Activated CD4-positive, alpha-beta T cell treated with anti-CD3 and anti-CD28 coated beads, Interleukin-2, amount 10 ng/mL, durations not matched to agents 7 days and 5 days (primary cell): ENCODE measurements at regions not wholly inside any gene's neighbourhood (a gene's known extent, or its start where the extent isn't known, plus 50 kb on each side); places are given as distances from the start of the nearest gene placed in this dataset.
"Not testable (repeated sequence)": the region's sequence is repeated elsewhere in the genome, so short reads cannot be mapped to it uniquely, and the experiment has no call there.

Experiments
- CTCF ChIA-PET: fragments of 350-600 bp; sonication (Branson Sonifier 250); formaldehyde crosslinking; loops from one replicate; lab custom pipeline; 2021; ENCODE audit warnings: antibody characterized with exemption; lab: Charles Lee
- POLR2A ChIA-PET: fragments of 350-600 bp; sonication (Branson Sonifier 250); formaldehyde crosslinking; loops from one replicate; lab custom pipeline; 2021; ENCODE audit warnings: antibody characterized with exemption; lab: Charles Lee
- DNase-seq: peaks from one replicate; pipeline ENCODE4 v3.0.0-alpha.2; 2020
- H3K27ac Mint-ChIP-seq: one replicate; pipeline ENCODE4 v1.8.0; 2021; ENCODE audit warnings: mild to moderate bottlenecking, moderate library complexity, mixed read lengths
- H3K27me3 Mint-ChIP-seq: one replicate; pipeline ENCODE4 v1.8.0; 2021; ENCODE audit warnings: mixed read lengths
- H3K36me3 Mint-ChIP-seq: one replicate; pipeline ENCODE4 v1.8.0; 2021; ENCODE audit warnings: low read depth, mixed read lengths
- H3K4me1 Mint-ChIP-seq: one replicate; pipeline ENCODE4 v1.8.0; 2021; ENCODE audit warnings: mixed read lengths
- H3K4me3 Mint-ChIP-seq: one replicate; pipeline ENCODE4 v1.8.0; 2021; ENCODE audit warnings: mild to moderate bottlenecking, moderate library complexity, mixed read lengths
- H3K9me3 Mint-ChIP-seq: one replicate; pipeline ENCODE4 v1.8.0; 2021; ENCODE audit warnings: mixed read lengths

DNA sequence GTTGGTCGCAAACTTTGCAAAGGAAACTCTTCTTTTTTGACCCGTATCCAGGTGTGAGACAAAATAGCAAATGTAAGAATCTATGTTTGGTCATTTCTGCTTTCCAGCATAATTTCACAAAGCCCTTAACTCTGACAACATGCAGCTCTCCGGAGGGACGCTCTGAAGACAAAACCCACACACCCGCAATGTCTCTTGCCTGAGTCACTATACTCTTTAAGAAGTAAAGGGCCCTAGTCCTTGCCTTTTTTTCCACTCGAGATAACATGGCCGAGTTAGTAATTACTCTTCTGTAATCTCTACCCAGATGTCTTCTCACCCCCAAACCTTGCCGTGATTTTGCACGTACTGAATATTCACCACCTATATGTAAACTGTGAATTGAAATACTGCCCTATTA, 115.7 kb upstream of the ADAMTS9 start:
- Mint-ChIP-seq H3K4me3 (no peak overlapping the region), H3K27ac (no peak overlapping the region), H3K36me3 (no peaks in the 10 kb centered on the region), H3K27me3 (no peaks in the 10 kb centered on the region), H3K4me1 (no peaks in the 10 kb centered on the region), H3K9me3 (no peaks in the 10 kb centered on the region)
- POLR2A ChIA-PET, result no interaction called here
- no peak for DNase-seq
- CTCF ChIA-PET, result interaction anchor here (1.0 kb wide), 1 partner anchor 635 kb away, joined by 3 read pairs; no protein-coding TSS in a partner anchor

DNA sequence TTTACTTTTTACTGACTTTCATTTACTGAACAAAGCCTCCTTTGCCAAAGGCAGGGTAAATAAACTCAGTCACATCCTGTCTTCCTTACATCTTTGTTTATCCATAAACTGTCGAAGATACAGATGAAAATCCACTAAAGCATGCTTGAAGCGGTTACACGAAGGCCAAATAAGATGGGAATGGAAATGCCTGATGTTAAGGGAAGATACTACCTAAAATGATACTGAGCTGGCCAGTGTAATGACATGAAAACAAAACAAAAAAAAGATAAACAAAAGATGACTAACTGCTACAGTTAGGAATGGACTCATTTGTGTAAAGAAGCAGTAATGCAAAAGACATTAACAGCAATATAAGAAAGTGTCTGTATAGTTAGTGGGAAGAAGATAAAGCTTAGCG, 114.7 kb upstream of the ADAMTS9 start:
- no peaks in the 10 kb centered on the region for H3K9me3 Mint-ChIP-seq
- no peaks in the 10 kb centered on the region for H3K4me1 Mint-ChIP-seq
- H3K4me3 Mint-ChIP-seq, result no peak overlapping the region
- no peaks in the 10 kb centered on the region for H3K27me3 Mint-ChIP-seq
- no peak overlapping the region for H3K27ac Mint-ChIP-seq
- ChIA-PET CTCF (no interaction called here), POLR2A (no interaction called here)
- no peak for DNase-seq
- H3K36me3 Mint-ChIP-seq, result no peaks in the 10 kb centered on the region

DNA sequence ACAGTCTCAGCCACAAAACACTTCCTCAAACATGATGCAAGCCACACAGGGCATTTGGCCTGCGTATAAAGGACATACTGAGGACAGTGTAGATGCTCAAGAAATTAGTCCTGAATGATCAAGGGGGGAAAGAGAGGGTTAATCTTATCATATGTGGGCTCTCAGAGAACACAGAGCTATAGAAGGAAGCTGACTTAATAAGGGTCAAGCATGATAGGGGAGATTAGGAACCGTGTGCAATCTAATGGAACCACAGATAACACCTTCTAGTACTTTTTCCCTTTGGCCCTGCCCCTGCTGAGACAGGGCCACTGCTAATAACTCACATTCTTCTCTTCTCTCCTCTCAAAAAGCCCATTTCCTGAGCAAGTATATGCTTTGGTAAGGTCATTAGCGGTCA, 114.1 kb upstream of the ADAMTS9 start:
- DNase-seq, result no peak
- H3K9me3 Mint-ChIP-seq, result no peaks in the 10 kb centered on the region
- ChIA-PET CTCF (interaction anchor here (0.6 kb wide), 1 partner anchor 69 kb away, joined by 3 read pairs; no protein-coding TSS in a partner anchor), POLR2A (no interaction called here)
- no peaks in the 10 kb centered on the region for H3K27me3 Mint-ChIP-seq
- H3K4me1 Mint-ChIP-seq, result no peaks in the 10 kb centered on the region
- H3K4me3 Mint-ChIP-seq, result no peak overlapping the region
- no peak overlapping the region for H3K27ac Mint-ChIP-seq
- no peaks in the 10 kb centered on the region for H3K36me3 Mint-ChIP-seq

DNA sequence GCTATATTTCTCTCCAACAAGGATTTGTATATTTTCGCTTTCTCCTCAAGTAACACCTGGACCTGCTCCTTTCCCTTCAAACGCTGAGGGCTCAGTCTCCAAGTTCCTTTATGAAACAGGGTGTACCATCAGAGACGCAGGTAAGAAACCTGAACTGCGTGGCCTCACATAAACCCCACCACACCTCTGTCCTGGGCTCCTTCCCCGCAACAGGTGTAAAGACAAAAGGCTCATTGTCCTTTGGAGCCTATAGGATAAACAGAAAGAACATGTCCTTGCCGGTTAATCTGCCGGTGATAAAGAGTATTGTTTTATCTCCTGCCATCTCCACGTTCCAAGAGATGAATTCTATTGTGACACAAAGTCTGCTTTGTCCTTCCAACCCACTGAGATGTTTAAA, 111.8 kb upstream of the ADAMTS9 start:
- H3K27ac Mint-ChIP-seq, result no peak overlapping the region
- H3K27me3 Mint-ChIP-seq, result no peaks in the 10 kb centered on the region
- ChIA-PET POLR2A (no interaction called here), CTCF (no interaction called here)
- H3K4me3 Mint-ChIP-seq, result no peak overlapping the region
- H3K9me3 Mint-ChIP-seq, result no peaks in the 10 kb centered on the region
- no peaks in the 10 kb centered on the region for H3K4me1 Mint-ChIP-seq
- no peak for DNase-seq
- H3K36me3 Mint-ChIP-seq, result no peaks in the 10 kb centered on the region

DNA sequence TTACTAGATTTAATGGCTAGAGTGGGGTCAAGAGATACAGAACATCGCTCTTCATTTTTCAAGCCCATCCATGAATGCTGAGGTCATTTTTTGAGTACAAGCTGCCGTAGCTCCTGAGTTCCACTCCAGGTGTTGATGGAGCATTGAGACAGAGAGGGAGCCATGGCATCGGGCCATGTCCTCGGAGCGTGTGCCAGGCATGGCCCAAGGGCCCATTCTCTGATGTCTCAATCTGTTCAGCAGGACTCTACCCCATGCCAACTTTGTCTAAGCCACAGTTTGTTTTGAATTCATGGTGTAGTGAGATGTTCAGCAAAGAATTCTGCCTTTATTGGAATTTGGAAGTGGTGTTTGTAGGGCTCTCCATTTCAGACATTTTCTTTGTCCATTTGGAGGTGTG, 110.5 kb upstream of the ADAMTS9 start:
- Mint-ChIP-seq H3K36me3 (no peaks in the 10 kb centered on the region), H3K4me1 (no peaks in the 10 kb centered on the region), H3K4me3 (no peak overlapping the region), H3K27ac (no peak overlapping the region), H3K27me3 (no peaks in the 10 kb centered on the region), H3K9me3 (no peaks in the 10 kb centered on the region)
- POLR2A ChIA-PET, result no interaction called here
- DNase-seq, result no peak
- CTCF ChIA-PET, result no interaction called here

DNA sequence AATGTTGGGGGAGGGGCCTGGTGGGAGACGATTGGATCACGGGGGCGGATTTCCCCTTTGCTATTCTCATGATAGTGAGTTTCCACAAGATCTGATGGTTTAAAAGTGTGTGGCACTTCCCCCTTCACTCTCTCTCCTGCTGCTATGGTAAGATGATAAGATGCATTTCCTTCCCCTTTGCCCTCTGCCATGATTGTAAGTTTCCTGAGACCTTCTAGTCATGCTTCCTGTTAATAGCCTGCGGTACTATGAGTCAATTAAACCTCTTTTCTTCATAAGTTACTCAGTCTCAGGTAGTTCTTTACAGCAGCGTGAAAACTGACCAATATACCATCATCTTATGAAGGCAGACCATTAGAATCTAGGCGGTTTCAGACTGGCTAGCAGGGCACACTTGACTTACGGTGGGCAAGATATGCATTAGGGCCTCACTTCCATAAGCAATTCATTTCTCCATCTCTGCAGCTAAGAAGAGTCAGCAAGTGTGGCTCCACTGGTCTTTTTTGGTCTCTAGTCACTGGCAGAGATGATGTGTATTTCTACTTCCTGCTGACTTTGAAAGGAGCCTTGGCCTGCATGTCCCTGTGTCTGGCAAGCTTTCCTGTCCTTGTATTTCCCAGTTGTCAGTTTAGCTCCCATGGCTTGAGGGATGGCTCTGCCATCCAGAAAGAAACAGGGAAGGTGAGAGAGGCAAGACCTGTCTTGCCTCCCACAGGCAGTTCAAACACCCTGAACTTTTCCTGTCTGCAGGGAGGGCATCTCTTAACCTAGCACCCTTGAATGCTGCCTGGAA, 109.0 kb upstream of the ADAMTS9 start:
- Mint-ChIP-seq H3K4me1 (no peaks in the 10 kb centered on the region), H3K27ac (no peak overlapping the region), H3K36me3 (no peaks in the 10 kb centered on the region), H3K27me3 (no peaks in the 10 kb centered on the region), H3K9me3 (peaks cover 4% of the 10 kb centered on the region), H3K4me3 (no peak overlapping the region)
- no peak for DNase-seq
- ChIA-PET POLR2A (no interaction called here), CTCF (no interaction called here)

DNA sequence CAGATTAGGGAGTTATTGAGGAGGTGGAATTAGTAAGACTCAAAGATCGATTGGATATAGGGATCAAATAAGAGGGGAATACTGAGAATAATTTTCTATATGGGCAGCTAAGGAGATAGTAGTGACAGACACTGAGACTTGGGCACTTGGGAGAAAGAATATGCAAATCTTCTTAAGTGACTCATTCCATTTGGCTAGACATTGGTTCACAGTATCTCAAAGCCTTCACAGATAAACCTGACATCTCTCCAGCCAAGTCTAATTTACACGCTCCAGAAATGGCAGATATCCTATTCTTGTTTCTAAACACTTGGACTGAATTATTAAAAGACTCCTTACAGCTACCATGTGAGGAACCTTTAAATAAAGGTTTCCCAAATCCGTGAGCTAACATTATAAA, 104.6 kb upstream of the ADAMTS9 start:
- CTCF ChIA-PET, result no interaction called here
- peaks cover 7% of the 10 kb centered on the region for H3K9me3 Mint-ChIP-seq
- no peak for DNase-seq
- POLR2A ChIA-PET, result no interaction called here
- H3K27me3 Mint-ChIP-seq, result no peaks in the 10 kb centered on the region
- H3K4me3 Mint-ChIP-seq, result no peak overlapping the region
- no peaks in the 10 kb centered on the region for H3K4me1 Mint-ChIP-seq
- no peak overlapping the region for H3K27ac Mint-ChIP-seq
- no peaks in the 10 kb centered on the region for H3K36me3 Mint-ChIP-seq

DNA sequence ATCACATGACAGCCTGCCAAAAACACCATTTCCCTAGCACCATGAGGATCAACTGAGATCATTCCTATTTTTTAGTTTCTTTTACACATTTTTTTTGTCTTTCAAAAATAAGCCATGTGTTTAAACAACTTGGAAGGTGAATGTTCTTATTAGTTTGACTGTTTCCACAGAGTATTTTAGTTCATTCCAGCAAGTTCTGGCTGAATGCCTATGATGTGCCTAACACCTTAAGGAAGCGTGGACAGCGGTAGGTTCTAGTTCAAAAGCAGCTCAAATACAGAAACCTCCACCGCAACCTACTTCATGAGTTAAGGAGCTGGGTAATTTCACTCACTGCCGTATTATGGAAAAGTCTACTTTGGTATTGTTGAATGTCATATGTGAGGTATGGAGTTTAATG, 101.3 kb upstream of the ADAMTS9 start:
- Mint-ChIP-seq H3K27me3 (no peaks in the 10 kb centered on the region), H3K27ac (no peak overlapping the region), H3K4me1 (no peaks in the 10 kb centered on the region), H3K4me3 (no peak overlapping the region), H3K36me3 (no peaks in the 10 kb centered on the region), H3K9me3 (peaks cover 8% of the 10 kb centered on the region)
- ChIA-PET CTCF (no interaction called here), POLR2A (no interaction called here)
- no peak for DNase-seq

DNA sequence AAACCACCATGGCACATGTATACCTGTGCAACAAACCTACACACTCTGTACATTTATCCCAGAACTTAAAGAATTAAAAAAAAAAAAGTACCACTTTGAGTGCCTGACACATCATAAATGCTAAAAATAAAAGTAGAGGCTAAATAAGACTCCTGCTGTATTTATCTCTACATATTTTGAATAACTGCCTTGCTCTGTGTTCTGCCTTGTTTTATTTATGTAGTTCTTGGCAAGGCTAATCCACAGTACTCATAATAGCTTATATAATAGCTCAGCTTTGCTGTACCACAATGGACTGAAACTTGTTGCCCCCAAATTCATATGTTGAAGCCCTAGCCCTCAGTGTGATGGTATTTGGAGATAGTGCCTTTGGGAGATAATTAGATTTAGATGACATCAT, 95.4 kb upstream of the ADAMTS9 start:
- POLR2A ChIA-PET, result no interaction called here
- Mint-ChIP-seq H3K36me3 (no peaks in the 10 kb centered on the region), H3K4me1 (no peaks in the 10 kb centered on the region), H3K27ac (no peak overlapping the region), H3K4me3 (no peak overlapping the region), H3K9me3 (peaks cover 8% of the 10 kb centered on the region), H3K27me3 (no peaks in the 10 kb centered on the region)
- DNase-seq, result no peak
- CTCF ChIA-PET, result no interaction called here

DNA sequence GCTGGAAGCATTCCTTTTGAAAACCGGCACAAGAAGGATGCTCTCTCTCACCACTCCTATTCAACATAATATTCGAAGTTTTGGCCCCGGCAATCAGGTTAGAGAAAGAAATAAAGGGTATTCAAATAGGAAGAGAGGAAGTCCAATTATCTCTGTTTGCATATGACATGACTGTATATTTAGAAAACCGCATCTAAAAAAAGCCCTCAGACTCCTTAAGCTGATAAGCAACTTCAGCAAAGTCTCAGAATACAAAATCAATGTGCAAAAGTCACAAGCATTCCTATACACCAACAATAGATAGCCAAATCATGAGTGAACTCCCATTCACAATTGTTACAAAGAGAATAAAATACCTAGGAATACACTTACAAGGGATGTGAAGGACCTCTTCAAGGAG, 93.1 kb upstream of the ADAMTS9 start:
- DNase-seq, CTCF ChIA-PET, H3K27me3 Mint-ChIP-seq, H3K4me1 Mint-ChIP-seq, H3K36me3 Mint-ChIP-seq, H3K4me3 Mint-ChIP-seq, POLR2A ChIA-PET, H3K27ac Mint-ChIP-seq: not testable (repeated sequence)
- peaks cover 15% of the 10 kb centered on the region for H3K9me3 Mint-ChIP-seq

DNA sequence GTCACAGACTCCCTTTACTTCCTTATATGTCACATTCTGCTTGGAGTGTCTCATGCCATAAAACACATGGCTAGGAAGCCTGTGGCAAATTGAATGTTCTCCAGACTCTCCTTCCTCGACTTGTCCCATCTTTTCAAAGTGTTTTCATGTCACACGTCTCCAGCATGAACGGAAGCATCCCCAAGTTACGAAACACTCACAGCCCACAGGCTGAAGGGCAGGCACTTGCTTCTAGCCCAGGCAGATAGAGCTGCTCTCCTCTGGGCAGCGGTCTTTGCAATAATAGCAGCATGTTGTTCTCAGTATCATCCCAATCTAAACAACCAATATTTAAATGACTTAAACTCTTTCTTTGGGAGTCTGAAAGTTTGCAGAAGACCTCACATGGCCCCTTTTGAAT, 85.3 kb upstream of the ADAMTS9 start:
- H3K36me3 Mint-ChIP-seq, result no peaks in the 10 kb centered on the region
- peaks cover 8% of the 10 kb centered on the region for H3K9me3 Mint-ChIP-seq
- ChIA-PET POLR2A (no interaction called here), CTCF (no interaction called here)
- no peak overlapping the region for H3K4me3 Mint-ChIP-seq
- DNase-seq, result no peak
- no peaks in the 10 kb centered on the region for H3K4me1 Mint-ChIP-seq
- H3K27ac Mint-ChIP-seq, result no peak overlapping the region
- H3K27me3 Mint-ChIP-seq, result no peaks in the 10 kb centered on the region

DNA sequence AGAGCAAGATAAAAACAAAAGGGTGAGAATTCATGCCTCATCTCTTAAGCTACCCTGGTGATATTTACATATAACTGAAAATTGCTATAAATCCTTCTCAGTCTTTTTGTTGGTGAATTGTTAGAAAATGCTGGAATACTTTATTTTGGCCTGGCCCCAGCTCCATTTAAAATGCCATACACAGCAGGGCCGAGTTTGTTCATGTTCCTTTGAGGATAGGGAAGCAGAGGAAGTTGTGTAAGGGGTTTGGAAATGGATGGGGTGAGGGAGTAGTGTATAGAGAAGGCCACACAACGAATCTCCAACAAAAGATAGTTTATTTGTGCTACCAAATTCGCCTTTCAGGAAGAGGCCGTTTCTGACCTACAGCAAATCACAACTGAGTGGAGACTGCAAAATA, 78.6 kb upstream of the ADAMTS9 start:
- no peaks in the 10 kb centered on the region for H3K4me1 Mint-ChIP-seq
- DNase-seq, result no peak

DNA sequence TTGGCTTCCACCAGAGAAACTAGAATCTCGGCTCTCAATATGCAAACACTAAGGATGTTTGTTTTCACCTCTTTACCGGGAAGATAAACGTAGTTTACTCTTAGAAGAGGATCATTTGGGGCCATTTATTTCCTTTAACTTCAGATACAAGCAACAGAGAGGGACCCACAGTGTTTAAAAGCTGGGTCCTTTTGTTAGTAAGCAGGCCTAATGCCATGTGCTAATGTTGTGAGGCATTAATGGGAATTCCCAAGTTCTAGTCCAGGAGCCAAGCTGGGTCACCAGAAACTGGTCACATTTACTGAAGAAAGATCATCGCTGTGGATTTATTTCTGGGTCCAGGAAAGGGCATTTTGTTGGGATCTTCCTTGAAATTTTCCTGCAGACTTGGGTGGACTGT, 78.1 kb upstream of the ADAMTS9 start:
- Mint-ChIP-seq H3K36me3 (no peaks in the 10 kb centered on the region), H3K4me3 (no peak overlapping the region), H3K9me3 (peaks cover 2% of the 10 kb centered on the region), H3K27me3 (no peaks in the 10 kb centered on the region), H3K27ac (no peak overlapping the region), H3K4me1 (no peaks in the 10 kb centered on the region)
- CTCF ChIA-PET, result no interaction called here
- no peak for DNase-seq
- POLR2A ChIA-PET, result no interaction called here

More for the DNA sequence above, 78.6 kb upstream of the ADAMTS9 start:
- no peaks in the 10 kb centered on the region for H3K27me3 Mint-ChIP-seq
- no peak overlapping the region for H3K4me3 Mint-ChIP-seq
- no peaks in the 10 kb centered on the region for H3K36me3 Mint-ChIP-seq
- ChIA-PET POLR2A (no interaction called here), CTCF (no interaction called here)
- H3K27ac Mint-ChIP-seq, result no peak overlapping the region
- H3K9me3 Mint-ChIP-seq, result peaks cover 2% of the 10 kb centered on the region

DNA sequence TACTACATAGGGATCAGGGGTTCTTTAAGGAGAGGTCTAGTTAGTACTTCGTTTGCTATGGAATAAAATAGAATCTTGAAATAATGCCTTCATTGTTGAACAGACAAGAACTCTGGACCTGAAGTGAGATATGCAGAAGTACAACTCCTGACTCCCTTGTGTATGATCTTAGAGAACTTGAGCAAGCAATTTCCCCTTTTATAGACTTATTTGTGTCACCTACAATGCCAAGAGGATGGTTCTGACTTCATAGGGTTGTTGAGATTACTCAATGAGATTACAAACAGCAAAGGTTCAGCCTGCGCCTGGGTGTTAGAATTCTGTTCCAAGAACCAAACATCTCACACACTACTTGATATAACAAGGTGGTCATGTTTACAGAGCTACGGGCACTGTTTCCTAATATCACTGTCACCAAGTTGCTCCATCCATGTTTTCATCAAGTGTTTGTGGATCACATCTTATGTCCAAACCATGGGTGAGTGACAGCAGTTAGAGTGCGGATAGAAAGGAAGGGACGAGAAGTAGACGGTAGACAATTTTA, 76.7 kb upstream of the ADAMTS9 start:
- H3K4me3 Mint-ChIP-seq, result no peak overlapping the region
- peaks cover 2% of the 10 kb centered on the region for H3K9me3 Mint-ChIP-seq
- DNase-seq, result no peak
- H3K4me1 Mint-ChIP-seq, result no peaks in the 10 kb centered on the region
- H3K27ac Mint-ChIP-seq, result no peak overlapping the region
- ChIA-PET POLR2A (no interaction called here), CTCF (interaction anchor here (0.9 kb wide), 1 partner anchor 127 kb away, joined by 3 read pairs; no protein-coding TSS in a partner anchor)
- H3K27me3 Mint-ChIP-seq, result no peaks in the 10 kb centered on the region
- no peaks in the 10 kb centered on the region for H3K36me3 Mint-ChIP-seq
